SIG-M5 treated with dmso at 0.1 percent for 504 hours (cell line): ENCODE measurements at regions not wholly inside any gene's neighbourhood (a gene's known extent, or its start where the extent isn't known, plus 50 kb on each side); places are given as distances from the start of the nearest gene placed in this dataset.
"Not testable (repeated sequence)": the region's sequence is repeated elsewhere in the genome, so short reads cannot be mapped to it uniquely, and the experiment has no call there.

Experiments used
- DNase-seq: peaks from one replicate; lab custom pipeline; 2025; ENCODE audit not compliant: unreplicated experiment; lab: John Stamatoyannopoulos, UW

DNA sequence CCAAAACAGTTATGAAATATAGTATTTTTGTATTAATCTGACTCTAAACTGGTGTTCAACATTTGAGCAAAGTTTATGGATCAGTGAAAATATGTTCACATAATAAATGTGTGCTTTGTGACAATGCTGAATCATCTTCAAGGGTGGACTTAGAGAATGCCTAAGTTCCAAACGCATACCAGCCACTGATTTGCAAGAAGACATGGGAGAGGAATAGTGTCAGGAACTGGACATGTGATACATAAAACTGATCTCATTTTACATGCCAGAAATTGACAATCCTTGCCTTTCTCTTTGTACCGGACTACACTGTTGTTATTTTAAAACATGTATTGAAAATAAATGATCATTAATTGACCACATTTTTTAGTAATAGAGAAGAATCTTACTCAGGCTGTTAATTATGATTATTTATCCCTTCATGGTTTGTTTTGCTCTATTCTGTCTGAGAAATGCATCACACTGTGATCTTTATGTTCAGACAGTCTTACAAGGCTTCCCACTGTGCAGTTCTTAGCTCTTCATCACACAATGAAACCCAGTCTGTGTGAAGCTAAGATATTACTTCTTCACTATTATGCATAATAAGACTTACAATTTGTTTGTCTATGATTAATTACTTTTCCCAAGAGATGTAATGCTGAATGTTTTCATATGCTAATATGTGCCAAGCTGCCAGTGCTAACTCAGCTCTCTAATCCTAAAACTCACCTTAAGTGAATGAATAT, 1180.6 kb upstream of the CDH8 start:
- DNase-seq: no peak

DNA sequence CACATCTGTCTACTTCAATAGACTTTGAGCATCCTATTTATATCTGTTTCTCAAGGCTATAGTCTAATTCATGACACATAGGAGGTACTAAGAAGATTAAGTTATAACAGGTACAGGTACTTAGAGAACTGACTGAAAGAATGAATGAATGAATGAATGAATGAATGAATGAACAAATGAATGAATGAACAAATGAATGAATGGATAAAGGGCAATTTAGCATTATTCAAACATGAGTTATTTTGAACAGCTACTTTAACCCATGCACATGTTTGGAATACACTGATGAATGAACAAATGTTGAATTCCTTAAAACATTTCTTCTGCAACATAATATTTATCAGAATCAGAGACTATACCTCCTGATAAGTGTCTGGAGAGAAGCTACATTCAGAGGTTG, 1165.6 kb upstream of the CDH8 start:
- DNase-seq: no peak

GRCh38 chr16:63200940-63201339, 1164.7 kb upstream of the CDH8 start:
- DNase-seq: no peak

DNA sequence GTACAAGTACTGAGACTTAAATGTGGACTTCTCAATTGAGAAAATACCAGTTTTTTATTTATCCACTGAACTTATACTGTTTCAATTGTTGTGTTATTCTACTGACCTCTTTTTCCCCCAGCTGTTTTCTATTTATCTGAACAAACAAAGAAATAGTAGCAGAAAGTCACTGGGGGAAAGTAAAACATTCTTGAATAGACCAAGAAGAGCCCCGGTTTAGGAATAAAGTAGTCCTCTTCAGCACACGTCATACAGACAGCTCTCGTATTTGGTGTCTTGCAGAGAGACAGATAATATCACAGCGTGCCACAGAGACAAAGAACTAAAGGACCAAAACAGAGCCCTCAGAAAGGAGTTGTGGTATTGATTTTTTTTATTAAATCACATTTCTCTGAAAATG, 1159.1 kb upstream of the CDH8 start:
- DNase-seq: no peak

- DNase-seq: no peak
Observed at GRCh38 chr16:63192980-63193379, 1156.7 kb upstream of the CDH8 start.

- DNase-seq: no peak
Observed at GRCh38 chr16:63188086-63188771, 1152.0 kb upstream of the CDH8 start.

DNA sequence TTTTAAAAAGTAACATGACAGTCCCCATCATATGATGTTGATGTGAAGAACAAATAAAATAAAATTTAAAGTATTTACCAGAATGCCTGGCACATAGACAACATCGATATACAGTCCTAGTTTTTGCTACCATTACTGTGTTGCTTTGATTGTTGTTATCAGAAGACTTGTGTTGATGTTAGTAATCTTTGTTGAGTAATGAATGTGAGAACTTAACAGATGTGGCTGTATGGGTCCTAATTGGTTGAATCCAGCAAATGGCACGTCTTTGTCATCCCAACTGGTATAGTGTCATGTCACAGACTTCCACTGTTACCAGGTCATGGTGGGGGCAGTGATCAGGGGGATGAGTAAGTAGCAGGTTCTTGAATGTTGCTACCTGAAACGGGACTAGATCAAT, 1151.4 kb upstream of the CDH8 start:
- no peak for DNase-seq

DNA sequence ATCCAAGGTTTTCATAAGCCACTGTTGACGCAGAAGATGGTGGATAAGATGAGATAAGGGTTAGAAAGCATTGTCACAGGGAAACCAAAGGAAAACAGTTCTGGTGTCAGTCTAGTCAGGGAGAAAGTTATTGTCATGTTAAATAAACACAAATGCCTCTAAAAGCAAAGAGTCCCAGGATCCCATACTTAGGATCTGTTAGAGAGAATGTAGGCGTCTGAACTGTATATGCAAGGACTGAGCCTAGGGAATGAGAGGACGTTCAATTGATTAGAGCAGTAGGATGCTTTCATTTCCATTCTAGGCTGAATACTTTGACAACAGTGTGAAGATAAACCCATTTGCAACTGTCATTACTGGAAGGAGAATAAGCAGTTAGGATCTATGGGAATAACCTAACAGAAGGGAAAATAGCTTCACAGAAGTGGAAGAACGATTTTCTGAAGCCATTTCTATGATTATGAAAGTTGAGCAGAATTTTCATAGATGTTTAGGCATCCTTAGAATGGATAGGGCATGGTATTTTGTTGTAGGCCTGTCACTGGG, 1149.1 kb upstream of the CDH8 start:
- no peak for DNase-seq

DNA sequence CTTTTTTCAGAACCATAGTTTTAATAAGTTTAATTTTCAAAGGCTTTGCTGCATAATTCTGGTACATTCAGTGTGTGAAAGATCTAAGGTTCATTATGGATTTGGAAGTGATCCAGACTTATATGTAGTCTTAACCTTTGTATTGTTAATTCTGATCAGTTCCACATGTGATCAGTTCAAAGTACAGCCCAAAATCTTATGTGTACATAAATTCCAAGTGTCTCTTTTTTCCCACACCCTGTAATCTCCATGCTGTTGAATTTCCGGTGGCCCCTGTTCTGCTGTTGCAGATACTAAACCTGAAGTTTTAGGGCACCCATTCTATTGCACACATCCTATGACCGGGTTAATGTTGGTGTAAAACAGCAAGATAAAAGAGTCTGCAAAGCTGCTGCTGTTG, 1147.5 kb upstream of the CDH8 start:
- DNase-seq: no peak

GRCh38 chr16:63175313-63175712, 1139.1 kb upstream of the CDH8 start:
- DNase-seq: no peak

- no peak for DNase-seq
Observed at GRCh38 chr16:63174801-63175200, 1138.6 kb upstream of the CDH8 start.

GRCh38 chr16:63171545-63171944, 1135.3 kb upstream of the CDH8 start:
- no peak for DNase-seq

DNA sequence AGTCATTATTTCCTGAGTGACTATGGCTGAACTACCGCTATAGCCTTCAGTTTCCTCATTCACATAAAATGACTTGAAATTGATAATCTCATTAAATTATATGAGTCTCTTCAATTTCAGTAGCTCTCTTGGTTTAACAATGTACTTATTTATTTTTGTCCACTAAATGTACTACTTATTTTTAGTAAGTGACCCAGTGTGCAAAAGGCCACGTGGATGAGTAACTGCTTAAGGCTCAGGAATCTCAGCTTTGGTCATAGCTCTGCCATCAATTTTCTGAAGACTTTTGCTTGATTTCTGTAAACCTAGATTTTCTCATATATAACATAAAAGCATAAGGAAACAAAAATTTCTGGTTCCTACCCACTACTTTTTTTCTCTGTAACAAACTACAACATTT, 1132.9 kb upstream of the CDH8 start:
- DNase-seq: no peak

GRCh38 chr16:63157818-63158217, 1121.6 kb upstream of the CDH8 start:
- no peak for DNase-seq

DNA sequence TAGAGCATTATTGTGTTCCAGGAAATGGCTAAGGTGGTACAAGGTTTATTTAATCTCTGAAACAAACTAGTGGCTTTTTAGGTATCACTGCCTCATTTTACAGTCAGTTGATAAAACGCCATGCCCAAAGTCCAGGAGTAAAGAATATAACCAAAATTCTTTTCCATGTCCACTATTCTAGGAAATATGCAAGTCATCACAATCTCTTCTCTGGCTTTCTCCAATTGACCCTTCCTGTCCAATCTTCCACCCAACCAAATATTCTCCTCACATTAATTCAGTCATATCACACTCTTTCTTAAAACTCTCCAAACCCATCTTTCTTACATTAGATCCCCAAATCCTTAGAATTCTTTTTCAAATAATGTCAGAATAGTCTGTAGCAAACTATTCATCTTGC, 1110.0 kb upstream of the CDH8 start:
- DNase-seq: no peak

DNA sequence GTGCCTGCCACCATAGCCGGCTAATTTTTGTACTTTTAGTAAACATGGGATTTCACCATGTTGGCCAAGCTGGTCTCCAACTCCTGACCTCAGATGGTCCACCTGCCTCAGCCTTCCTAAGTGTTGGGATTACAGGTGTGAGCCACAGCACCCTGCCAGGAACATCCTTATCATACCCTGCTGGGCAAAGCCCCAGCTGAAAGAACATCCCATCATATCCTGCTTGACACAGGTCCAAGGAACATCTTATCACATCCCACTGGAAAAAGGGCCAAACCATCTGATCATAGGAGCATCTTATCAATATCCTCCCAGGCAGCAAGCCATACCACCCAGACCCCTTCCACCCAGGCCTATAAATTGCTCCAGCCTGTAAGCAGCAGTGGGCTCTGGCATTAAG, 1109.2 kb upstream of the CDH8 start:
- no peak for DNase-seq

- no peak for DNase-seq
Observed at GRCh38 chr16:63135069-63135468, 1098.8 kb upstream of the CDH8 start.

- DNase-seq: no peak
Observed at GRCh38 chr16:63131503-63131902, 1095.3 kb upstream of the CDH8 start.

DNA sequence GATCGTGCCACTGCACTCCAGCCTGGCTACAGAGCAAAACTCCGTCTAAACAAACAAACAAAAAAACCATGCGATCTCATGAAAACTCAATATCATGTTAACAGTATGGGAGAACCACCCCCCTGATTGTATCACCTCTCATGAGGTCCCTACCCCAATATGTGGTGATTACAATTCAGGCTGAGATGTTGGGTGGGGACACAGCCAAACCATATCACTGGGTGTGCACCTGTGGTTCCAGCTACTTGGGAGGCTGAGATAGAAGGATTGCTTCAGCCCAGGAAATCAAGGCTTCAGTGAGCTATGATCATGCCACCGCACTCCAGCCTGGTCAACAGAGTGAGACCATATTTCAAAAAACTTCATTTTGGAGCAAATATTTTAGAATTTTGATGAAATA, 1094.7 kb upstream of the CDH8 start:
- no peak for DNase-seq

DNA sequence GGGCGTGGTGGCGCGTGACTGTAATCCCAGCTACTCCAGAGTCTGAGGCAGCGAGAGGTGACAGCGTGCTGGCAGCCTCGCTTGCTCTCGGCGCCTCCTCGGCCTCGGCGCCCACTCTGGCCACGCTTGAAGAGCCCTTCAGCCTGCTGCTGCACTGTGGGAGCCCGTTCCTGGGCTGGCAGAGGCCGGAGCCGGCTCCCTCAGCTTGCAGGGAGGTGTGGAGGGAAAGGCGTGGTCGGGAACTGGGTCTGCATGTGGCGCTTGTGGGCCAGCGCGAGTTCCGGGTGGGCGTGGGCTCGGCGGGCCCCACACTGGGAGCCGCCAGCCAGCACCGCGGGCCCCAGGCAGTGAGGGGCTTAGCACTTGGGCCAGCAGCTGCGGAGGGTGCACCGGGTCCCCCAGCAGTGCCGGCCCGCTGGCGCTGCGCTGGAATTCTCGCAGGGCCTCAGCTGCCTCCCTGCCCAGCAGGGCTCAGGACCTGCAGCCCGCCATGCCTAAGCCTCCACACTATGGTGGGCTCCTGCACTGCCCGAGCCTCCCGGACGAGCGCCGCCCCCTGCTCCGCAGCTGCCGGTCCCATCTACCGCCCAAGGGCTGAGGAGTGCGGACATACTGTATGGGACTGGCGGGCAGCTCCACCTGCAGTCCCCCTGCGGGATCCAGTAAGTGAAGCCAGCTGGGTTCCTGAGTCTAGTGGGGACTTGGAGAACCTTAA, 1093.3 kb upstream of the CDH8 start:
- DNase-seq: no peak

DNA sequence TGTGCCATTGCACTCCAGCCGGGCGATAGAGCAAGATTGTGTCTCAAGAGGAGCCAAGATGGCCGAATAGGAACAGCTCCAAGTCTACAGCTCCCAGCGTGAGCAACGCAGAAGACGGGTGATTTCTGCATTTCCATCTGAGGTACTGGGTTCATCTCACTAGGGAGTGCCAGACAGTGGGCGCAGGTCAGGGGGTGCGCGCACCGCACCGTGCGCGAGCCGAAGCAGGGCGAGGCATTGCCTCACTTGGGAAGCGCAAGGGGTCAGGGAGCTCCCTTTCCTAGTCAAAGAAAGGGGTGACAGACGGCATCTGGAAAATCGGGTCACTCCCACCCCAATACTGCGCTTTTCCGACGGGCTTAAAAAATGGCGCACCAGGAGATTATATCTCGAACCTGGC, 1083.7 kb upstream of the CDH8 start:
- DNase-seq: not testable (repeated sequence)

- DNase-seq: no peak
Observed at GRCh38 chr16:63100082-63100481, 1063.8 kb upstream of the CDH8 start.
